HEK293 (cell line): ENCODE measurements at regions not wholly inside any gene's neighbourhood (a gene's known extent, or its start where the extent isn't known, plus 50 kb on each side); places are given as distances from the start of the nearest gene placed in this dataset.

ENCODE experiments used
- CTCF ChIA-PET: fragments of 350-600 bp; formaldehyde crosslinking; extraction: SDS; loops from one replicate; lab custom pipeline; 2021; ENCODE audit warnings: antibody characterized with exemption; lab: Yijun Ruan, JAX
- POLR2A ChIA-PET: fragments of 300-600 bp; formaldehyde crosslinking; extraction: SDS; loops from one replicate; lab custom pipeline; 2020; ENCODE audit warnings: antibody characterized with exemption, inconsistent platforms; lab: Yijun Ruan, JAX
- H3K27ac ChIP-seq: fragments of 200-500 bp; sonication (Bioruptor generic); 2 replicates; pipeline ENCODE4 v1.5.1; 2014; ENCODE audit warnings: low read depth, low read length, control low read depth, inconsistent platforms; ENCODE audit errors: extremely low read depth
- H3K36me3 ChIP-seq, 2 experiments: fragments of 200-500 bp in 1 of 2; sonication (Bioruptor generic) in 1 of 2; 1 replicate in 1 of 2; 2 replicates in 1 of 2; pipeline ENCODE4 v1.5.1; 2014 to 2017; ENCODE audit warnings: inconsistent platforms in 2 of 2, low read length in 2 of 2; ENCODE audit not compliant: control insufficient read depth in 2 of 2, insufficient read depth in 1 of 2
- H3K4me1 ChIP-seq: fragments of 200-500 bp; sonication (Bioruptor generic); 2 replicates; pipeline ENCODE4 v1.5.1; 2014; ENCODE audit warnings: mild to moderate bottlenecking, low read length, inconsistent platforms; ENCODE audit not compliant: control insufficient read depth, insufficient read depth
- H3K4me3 ChIP-seq: 2 replicates; pipeline ENCODE4 v1.5.1; 2011; ENCODE audit warnings: low read depth, mild to moderate bottlenecking, control low read depth, low read length, moderate library complexity
- H3K9me3 ChIP-seq: fragments of 200-500 bp; sonication (Bioruptor generic); 2 replicates; pipeline ENCODE4 v1.5.1; 2014; ENCODE audit warnings: low read depth, low read length, inconsistent platforms; ENCODE audit not compliant: control insufficient read depth, insufficient read depth
- CTCF ChIP-seq: fragments of 450-650 bp; formaldehyde crosslinking; IDR thresholded peaks from 2 replicates; pipeline ENCODE4 v1.5.1; 2016; ENCODE audit warnings: missing biosample characterization, missing genetic modification characterization
- KLF8 ChIP-seq: fragments of 450-650 bp; formaldehyde crosslinking; IDR thresholded peaks from 2 replicates; pipeline ENCODE4 v1.5.1; 2016; ENCODE audit warnings: missing biosample characterization, missing genetic modification characterization
- TRIM28 ChIP-seq: IDR thresholded peaks from 2 replicates; pipeline ENCODE4 v1.6.1; 2011; ENCODE audit warnings: low read length, control low read depth, borderline replicate concordance
- TSHZ1 ChIP-seq: fragments of 450-650 bp; formaldehyde crosslinking; IDR thresholded peaks from 2 replicates; pipeline ENCODE4 v1.5.1; 2016; ENCODE audit warnings: missing biosample characterization, missing genetic modification characterization, borderline replicate concordance
- ZBTB48 ChIP-seq: fragments of 450-650 bp; formaldehyde crosslinking; IDR thresholded peaks from 2 replicates; pipeline ENCODE4 v1.5.1; 2016; ENCODE audit warnings: missing biosample characterization, missing genetic modification characterization
- ZNF112 ChIP-seq: fragments of 450-650 bp; formaldehyde crosslinking; IDR thresholded peaks from 2 replicates; pipeline ENCODE4 v1.5.0; 2017; ENCODE audit warnings: missing biosample characterization, missing genetic modification characterization
- ZNF121 ChIP-seq: fragments of 450-650 bp; formaldehyde crosslinking; IDR thresholded peaks from 2 replicates; pipeline ENCODE4 v1.5.1; 2016; ENCODE audit warnings: missing biosample characterization, missing genetic modification characterization
- ZNF157 ChIP-seq: fragments of 450-650 bp; formaldehyde crosslinking; IDR thresholded peaks from 2 replicates; pipeline ENCODE4 v1.5.1; 2016; ENCODE audit warnings: missing biosample characterization, missing genetic modification characterization
- ZNF214 ChIP-seq: fragments of 450-650 bp; formaldehyde crosslinking; IDR thresholded peaks from 2 replicates; pipeline ENCODE4 v1.5.1; 2017; ENCODE audit warnings: missing biosample characterization, mild to moderate bottlenecking, missing genetic modification characterization, borderline replicate concordance
- ZNF248 ChIP-seq: fragments of 450-650 bp; formaldehyde crosslinking; IDR thresholded peaks from 2 replicates; pipeline ENCODE4 v1.5.1; 2017; ENCODE audit warnings: missing biosample characterization, missing genetic modification characterization
- ZNF302 ChIP-seq: fragments of 450-650 bp; formaldehyde crosslinking; IDR thresholded peaks from 2 replicates; pipeline ENCODE4 v1.5.1; 2016; ENCODE audit warnings: missing biosample characterization, missing genetic modification characterization, low read depth
- ZNF391 ChIP-seq: fragments of 450-650 bp; formaldehyde crosslinking; IDR thresholded peaks from 2 replicates; pipeline ENCODE4 v1.5.1; 2016; ENCODE audit warnings: low read depth, missing biosample characterization, missing genetic modification characterization, borderline replicate concordance
- ZNF423 ChIP-seq: fragments of 450-650 bp; formaldehyde crosslinking; IDR thresholded peaks from 2 replicates; pipeline ENCODE4 v1.5.1; 2016; ENCODE audit warnings: missing biosample characterization, missing genetic modification characterization
- ZNF530 ChIP-seq: fragments of 450-650 bp; formaldehyde crosslinking; IDR thresholded peaks from 2 replicates; pipeline ENCODE4 v1.5.1; 2016; ENCODE audit warnings: low read depth, missing biosample characterization, missing genetic modification characterization
- ZNF571 ChIP-seq: fragments of 450-650 bp; formaldehyde crosslinking; IDR thresholded peaks from 2 replicates; pipeline ENCODE4 v1.5.0; 2017; ENCODE audit warnings: missing biosample characterization, missing genetic modification characterization
- ZNF626 ChIP-seq: fragments of 450-650 bp; sonication (Bioruptor Pico); formaldehyde crosslinking; IDR thresholded peaks from 2 replicates; pipeline ENCODE4 v1.5.1; 2018; ENCODE audit warnings: missing biosample characterization, missing genetic modification characterization, inconsistent platforms
- ZNF701 ChIP-seq: fragments of 450-650 bp; formaldehyde crosslinking; IDR thresholded peaks from 2 replicates; pipeline ENCODE4 v1.5.1; 2016; ENCODE audit warnings: missing biosample characterization, missing genetic modification characterization
- ZNF76 ChIP-seq: fragments of 450-650 bp; formaldehyde crosslinking; IDR thresholded peaks from 2 replicates; pipeline ENCODE4; 2016; ENCODE audit warnings: low read depth, missing biosample characterization, missing genetic modification characterization, borderline replicate concordance
- ZNF776 ChIP-seq: fragments of 450-650 bp; formaldehyde crosslinking; IDR thresholded peaks from 2 replicates; pipeline ENCODE4 v1.5.0; 2017; ENCODE audit warnings: missing biosample characterization, missing genetic modification characterization, borderline replicate concordance
- ZNF837 ChIP-seq: fragments of 450-650 bp; formaldehyde crosslinking; IDR thresholded peaks from 2 replicates; pipeline ENCODE4 v1.5.1; 2016; ENCODE audit warnings: missing biosample characterization, missing genetic modification characterization
- ZNF843 ChIP-seq: fragments of 450-650 bp; formaldehyde crosslinking; IDR thresholded peaks from 2 replicates; pipeline ENCODE4 v1.5.1; 2016; ENCODE audit warnings: missing biosample characterization, missing genetic modification characterization
- ZSCAN30 ChIP-seq: fragments of 450-650 bp; IDR thresholded peaks from 2 replicates; pipeline ENCODE4 v1.5.1; 2018; ENCODE audit warnings: missing biosample characterization, mild to moderate bottlenecking, missing genetic modification characterization, moderate library complexity
- TF ChIP-seq, protein P1 (sequence below): fragments of 450-650 bp; formaldehyde crosslinking; IDR thresholded peaks from 2 replicates; pipeline ENCODE4 v1.5.1; 2017; ENCODE audit warnings: missing biosample characterization, missing genetic modification characterization

DNA sequence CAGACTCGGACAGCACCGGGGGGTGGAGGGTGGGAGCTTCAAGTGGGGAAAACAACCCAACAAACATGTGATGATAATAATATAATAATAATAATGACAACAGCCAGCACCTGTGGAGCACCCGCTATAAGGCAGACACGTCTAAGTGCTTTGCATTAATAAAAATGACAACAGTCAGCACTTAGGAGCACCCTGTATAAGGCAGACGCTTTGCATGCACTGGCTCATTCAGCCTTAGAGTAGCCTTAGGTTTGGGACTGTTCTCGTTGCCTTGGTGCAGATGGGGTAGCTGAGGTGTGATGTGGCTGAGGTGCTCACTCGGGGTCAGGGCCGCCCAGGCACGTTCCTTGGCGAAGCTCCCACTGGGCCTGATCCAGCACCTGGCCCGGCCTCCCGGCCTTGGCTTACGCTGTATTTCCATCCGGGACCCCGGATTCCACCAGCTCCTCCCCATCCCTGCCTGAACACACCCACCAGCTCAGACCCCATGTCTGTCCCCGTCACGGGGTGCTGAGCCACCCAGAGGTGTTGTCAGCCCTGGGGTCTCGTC lies 144.0 kb upstream of the CIBAR2 start:
- no peak for TF ChIP-seq ZNF302 (tag by site-specific recombination)
- no peak for TF ChIP-seq ZNF112 (tag by site-specific recombination)
- no peak for TF ChIP-seq ZNF843 (tag by site-specific recombination)
- Histone ChIP-seq H3K36me3 (no peaks in the 10 kb centered on the region), H3K27ac (no peak overlapping the region), H3K4me1 (no peaks in the 10 kb centered on the region), H3K4me3 (no peak overlapping the region), H3K9me3 (no peaks in the 10 kb centered on the region)
- ChIA-PET POLR2A (no interaction called here), CTCF (interaction anchor here (0.6 to 1.1 kb wide), 2 partner anchors 9 to 65 kb away, joined by 3 read pairs; no protein-coding TSS in a partner anchor)

DNA sequence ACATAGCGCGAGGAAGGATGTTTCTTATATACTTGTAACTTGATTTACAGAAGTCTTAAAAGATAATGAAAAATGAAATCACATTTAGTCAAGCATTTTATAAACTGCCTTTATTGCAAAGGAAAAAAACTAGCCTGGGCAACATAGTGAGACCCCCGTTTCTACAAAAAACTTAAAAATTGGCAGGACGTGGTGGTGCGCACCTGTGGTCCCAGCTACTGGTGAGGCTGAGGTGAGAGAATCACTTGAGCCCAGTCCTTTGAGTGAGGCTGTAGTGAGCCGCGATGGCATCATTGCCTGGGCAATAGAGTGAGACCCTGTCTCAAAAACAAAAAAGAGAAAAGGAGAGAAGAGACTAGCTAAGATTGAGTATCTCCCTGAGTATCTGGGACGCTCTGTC lies 145.2 kb upstream of the CIBAR2 start:
- H3K4me1 ChIP-seq, result no peaks in the 10 kb centered on the region
- CTCF ChIA-PET, result interaction anchor here (0.6 to 1.7 kb wide), 6 partner anchors 9 to 402 kb away, joined by 3 to 10 read pairs (median 5); no protein-coding TSS in a partner anchor
- H3K27ac ChIP-seq, result no peak overlapping the region
- POLR2A ChIA-PET, result no interaction called here
- H3K36me3 ChIP-seq, result no peaks in the 10 kb centered on the region
- no peak overlapping the region for H3K4me3 ChIP-seq
- TF ChIP-seq CTCF (tag by site-specific recombination) (no peak), ZNF571 (tag by site-specific recombination) (no peak), ZNF530 (tag by site-specific recombination) (no peak), ZNF121 (tag by site-specific recombination) (peak; percentile 78), KLF8 (no peak)
- H3K9me3 ChIP-seq, result no peaks in the 10 kb centered on the region

DNA sequence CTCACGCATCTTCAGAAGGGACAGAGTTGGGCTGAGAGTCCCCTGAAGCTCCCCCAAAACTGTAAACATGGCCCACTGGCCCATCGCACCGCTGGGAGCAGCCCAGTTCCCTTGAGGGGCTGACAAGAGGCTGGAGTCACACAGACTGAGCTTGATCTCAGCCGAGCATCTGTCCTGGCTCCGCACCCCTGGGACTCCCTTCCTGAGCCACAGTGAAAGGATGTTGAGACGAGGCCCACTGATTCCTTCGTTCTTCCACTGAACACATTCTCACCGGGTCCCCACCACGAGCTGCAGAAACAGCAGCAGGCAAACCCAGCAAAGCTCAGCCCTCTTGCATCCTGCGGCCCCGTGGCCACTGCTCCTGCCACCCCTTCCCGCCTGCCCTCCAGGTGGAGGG lies 145.9 kb upstream of the CIBAR2 start:
- H3K36me3 ChIP-seq, result no peaks in the 10 kb centered on the region
- no peaks in the 10 kb centered on the region for H3K4me1 ChIP-seq
- no peaks in the 10 kb centered on the region for H3K9me3 ChIP-seq
- ChIA-PET POLR2A (no interaction called here), CTCF (interaction anchor here (0.6 to 1.7 kb wide), 5 partner anchors 13 to 554 kb away, joined by 3 to 10 read pairs (median 6); no protein-coding TSS in a partner anchor)
- no peak overlapping the region for H3K4me3 ChIP-seq
- no peak overlapping the region for H3K27ac ChIP-seq
- TF ChIP-seq ZNF423 (tag by site-specific recombination) (no peak), ZNF157 (no peak), ZNF302 (tag by site-specific recombination) (no peak), ZNF837 (no peak), ZNF391 (tag by site-specific recombination) (no peak), ZNF626 (tag by site-specific recombination) (no peak), ZNF214 (tag by site-specific recombination) (no peak), ZNF248 (tag by site-specific recombination) (no peak), ZNF701 (tag by site-specific recombination) (no peak), TRIM28 (no peak), ZNF76 (tag by site-specific recombination) (no peak), ZNF776 (tag by site-specific recombination) (no peak), ZBTB48 (tag by site-specific recombination) (no peak), TSHZ1 (tag by site-specific recombination) (no peak), ZSCAN30 (tag by site-specific recombination) (no peak)
- TF ChIP-seq, protein P1, sequence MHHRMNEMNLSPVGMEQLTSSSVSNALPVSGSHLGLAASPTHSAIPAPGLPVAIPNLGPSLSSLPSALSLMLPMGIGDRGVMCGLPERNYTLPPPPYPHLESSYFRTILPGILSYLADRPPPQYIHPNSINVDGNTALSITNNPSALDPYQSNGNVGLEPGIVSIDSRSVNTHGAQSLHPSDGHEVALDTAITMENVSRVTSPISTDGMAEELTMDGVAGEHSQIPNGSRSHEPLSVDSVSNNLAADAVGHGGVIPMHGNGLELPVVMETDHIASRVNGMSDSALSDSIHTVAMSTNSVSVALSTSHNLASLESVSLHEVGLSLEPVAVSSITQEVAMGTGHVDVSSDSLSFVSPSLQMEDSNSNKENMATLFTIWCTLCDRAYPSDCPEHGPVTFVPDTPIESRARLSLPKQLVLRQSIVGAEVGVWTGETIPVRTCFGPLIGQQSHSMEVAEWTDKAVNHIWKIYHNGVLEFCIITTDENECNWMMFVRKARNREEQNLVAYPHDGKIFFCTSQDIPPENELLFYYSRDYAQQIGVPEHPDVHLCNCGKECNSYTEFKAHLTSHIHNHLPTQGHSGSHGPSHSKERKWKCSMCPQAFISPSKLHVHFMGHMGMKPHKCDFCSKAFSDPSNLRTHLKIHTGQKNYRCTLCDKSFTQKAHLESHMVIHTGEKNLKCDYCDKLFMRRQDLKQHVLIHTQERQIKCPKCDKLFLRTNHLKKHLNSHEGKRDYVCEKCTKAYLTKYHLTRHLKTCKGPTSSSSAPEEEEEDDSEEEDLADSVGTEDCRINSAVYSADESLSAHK (tag by site-specific recombination), result no peak
